ENCODE measurements at regions not wholly inside any gene's neighbourhood (a gene's known extent, or its start where the extent isn't known, plus 50 kb on each side); places are given as distances from the start of the nearest gene placed in this dataset.

DNA sequence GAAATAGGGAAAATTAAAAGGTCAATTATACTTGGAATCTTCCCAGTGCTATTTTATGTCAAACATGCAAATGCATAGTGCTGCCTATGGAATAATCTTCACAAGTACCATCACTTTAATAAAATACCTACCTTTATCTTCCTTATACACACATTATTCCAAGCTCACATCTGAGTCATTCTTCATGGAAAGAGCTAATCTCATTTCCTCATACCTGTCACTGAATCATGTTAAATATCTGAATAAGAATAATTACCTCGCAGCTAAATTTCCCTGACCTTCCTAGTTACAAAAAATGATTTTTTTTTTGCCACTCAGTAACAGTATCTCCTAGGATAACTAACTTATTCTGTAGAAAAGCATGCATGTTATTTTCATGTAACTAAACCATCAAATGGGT is 661.4 kb upstream of the HS3ST5 start:
- no peaks in the 10 kb centered on the region for H3K36me3 Mint-ChIP-seq (ENCODE audit: insufficient read depth, unreplicated experiment)
- ChIA-PET CTCF (no interaction called here), POLR2A (no interaction called here)
- H3K27me3 Mint-ChIP-seq (ENCODE audit: insufficient read depth, unreplicated experiment): no peaks in the 10 kb centered on the region
- H3K9me3 Mint-ChIP-seq (ENCODE audit: unreplicated experiment): no peaks in the 10 kb centered on the region
- no peak overlapping the region for H3K4me3 Mint-ChIP-seq (ENCODE audit: unreplicated experiment)
- no TSS peak for BruUV-seq (replicated peaks)
- TF ChIP-seq, protein P1, sequence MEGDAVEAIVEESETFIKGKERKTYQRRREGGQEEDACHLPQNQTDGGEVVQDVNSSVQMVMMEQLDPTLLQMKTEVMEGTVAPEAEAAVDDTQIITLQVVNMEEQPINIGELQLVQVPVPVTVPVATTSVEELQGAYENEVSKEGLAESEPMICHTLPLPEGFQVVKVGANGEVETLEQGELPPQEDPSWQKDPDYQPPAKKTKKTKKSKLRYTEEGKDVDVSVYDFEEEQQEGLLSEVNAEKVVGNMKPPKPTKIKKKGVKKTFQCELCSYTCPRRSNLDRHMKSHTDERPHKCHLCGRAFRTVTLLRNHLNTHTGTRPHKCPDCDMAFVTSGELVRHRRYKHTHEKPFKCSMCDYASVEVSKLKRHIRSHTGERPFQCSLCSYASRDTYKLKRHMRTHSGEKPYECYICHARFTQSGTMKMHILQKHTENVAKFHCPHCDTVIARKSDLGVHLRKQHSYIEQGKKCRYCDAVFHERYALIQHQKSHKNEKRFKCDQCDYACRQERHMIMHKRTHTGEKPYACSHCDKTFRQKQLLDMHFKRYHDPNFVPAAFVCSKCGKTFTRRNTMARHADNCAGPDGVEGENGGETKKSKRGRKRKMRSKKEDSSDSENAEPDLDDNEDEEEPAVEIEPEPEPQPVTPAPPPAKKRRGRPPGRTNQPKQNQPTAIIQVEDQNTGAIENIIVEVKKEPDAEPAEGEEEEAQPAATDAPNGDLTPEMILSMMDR (IDR thresholded peaks at IDR 0.05; ENCODE audit: unreplicated experiment): no peak
- intact Hi-C loops (cut with micrococcal nuclease): no loop called here
- no peaks in the 10 kb centered on the region for H3K4me1 Mint-ChIP-seq (ENCODE audit: insufficient read depth, unreplicated experiment)
- no peak overlapping the region for H3K27ac Mint-ChIP-seq (ENCODE audit: low read depth, unreplicated experiment)
- DNase-seq (ENCODE audit: unreplicated experiment): no peak

DNA sequence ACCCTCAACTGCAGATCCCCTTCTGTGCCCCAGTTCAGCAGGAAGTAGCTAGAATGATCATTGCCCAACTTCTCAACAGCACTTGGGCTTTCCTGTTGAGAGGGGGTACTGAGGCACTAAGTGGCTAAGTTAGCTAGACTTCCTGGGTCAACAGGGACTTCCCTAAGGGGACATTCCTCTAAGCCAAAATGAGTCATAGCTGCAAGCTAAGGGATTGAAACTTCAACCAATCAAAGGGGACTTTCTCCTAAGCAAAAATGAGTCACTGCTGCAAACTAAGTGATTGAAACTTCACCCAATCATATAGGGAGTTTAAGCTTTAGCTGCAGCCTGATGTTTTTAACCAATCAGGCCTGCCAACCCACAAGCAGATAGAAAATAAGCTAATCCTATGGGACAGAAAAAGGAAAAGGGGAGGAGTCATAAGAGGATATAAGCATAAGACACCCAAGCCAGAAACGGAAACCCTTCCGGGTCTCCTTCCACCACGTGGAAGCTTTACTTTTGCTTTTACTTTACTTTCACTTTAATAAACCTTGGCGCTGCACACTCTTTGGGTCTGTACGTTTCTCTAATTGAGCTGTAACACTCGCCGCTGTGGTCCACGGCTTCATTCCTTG is 659.0 kb upstream of the HS3ST5 start:
- intact Hi-C loops (cut with micrococcal nuclease): no loop called here

DNA sequence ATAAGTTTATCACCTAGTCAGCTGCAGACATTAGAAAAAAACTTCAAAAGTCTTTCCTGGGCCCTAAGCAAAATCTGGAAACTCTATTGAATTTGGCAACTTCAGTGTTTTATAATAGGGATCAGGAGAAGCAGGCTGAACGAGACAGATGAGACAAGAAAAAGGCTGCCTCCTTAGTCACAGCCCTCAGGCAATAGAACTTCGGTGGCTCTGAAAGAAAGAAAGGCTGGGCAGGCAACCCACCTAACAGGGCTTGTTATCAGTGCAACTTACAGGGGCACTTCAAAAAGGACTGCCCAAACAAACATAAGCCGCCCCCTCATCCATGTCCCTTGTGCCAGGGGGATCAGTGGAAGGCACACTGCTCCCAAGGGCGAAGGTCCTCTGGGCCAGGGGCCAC is 657.9 kb upstream of the HS3ST5 start:
- TF ChIP-seq, protein P1 (IDR thresholded peaks at IDR 0.05; ENCODE audit: unreplicated experiment): no peak
- Mint-ChIP-seq H3K4me1 (ENCODE audit: insufficient read depth, unreplicated experiment) (no peaks in the 10 kb centered on the region), H3K4me3 (ENCODE audit: unreplicated experiment) (no peak overlapping the region), H3K9me3 (ENCODE audit: unreplicated experiment) (no peaks in the 10 kb centered on the region), H3K27ac (ENCODE audit: low read depth, unreplicated experiment) (no peak overlapping the region), H3K27me3 (ENCODE audit: insufficient read depth, unreplicated experiment) (no peaks in the 10 kb centered on the region), H3K36me3 (ENCODE audit: insufficient read depth, unreplicated experiment) (no peaks in the 10 kb centered on the region)
- BruUV-seq (replicated peaks): no TSS peak
- ChIA-PET POLR2A (no interaction called here), CTCF (interaction anchor here (0.6 kb wide), 1 partner anchor 188 kb away, joined by 3 read pairs; no protein-coding TSS in a partner anchor)
- DNase-seq (ENCODE audit: unreplicated experiment): no peak
- intact Hi-C loops (cut with micrococcal nuclease): no loop called here

More for the DNA sequence above, 659.0 kb upstream of the HS3ST5 start:
- no peak overlapping the region for H3K27ac Mint-ChIP-seq (ENCODE audit: low read depth, unreplicated experiment)
- BruUV-seq (replicated peaks): no TSS peak
- POLR2A ChIA-PET: no interaction called here
- no peaks in the 10 kb centered on the region for H3K36me3 Mint-ChIP-seq (ENCODE audit: insufficient read depth, unreplicated experiment)
- TF ChIP-seq, protein P1 (IDR thresholded peaks at IDR 0.05; ENCODE audit: unreplicated experiment): no peak
- no peaks in the 10 kb centered on the region for H3K27me3 Mint-ChIP-seq (ENCODE audit: insufficient read depth, unreplicated experiment)
- no peak for DNase-seq (ENCODE audit: unreplicated experiment)
- H3K4me1 Mint-ChIP-seq (ENCODE audit: insufficient read depth, unreplicated experiment): no peaks in the 10 kb centered on the region
- no peaks in the 10 kb centered on the region for H3K9me3 Mint-ChIP-seq (ENCODE audit: unreplicated experiment)
- CTCF ChIA-PET: no interaction called here
- peak overlapping the region; percentile 12 for H3K4me3 Mint-ChIP-seq (ENCODE audit: unreplicated experiment)

DNA sequence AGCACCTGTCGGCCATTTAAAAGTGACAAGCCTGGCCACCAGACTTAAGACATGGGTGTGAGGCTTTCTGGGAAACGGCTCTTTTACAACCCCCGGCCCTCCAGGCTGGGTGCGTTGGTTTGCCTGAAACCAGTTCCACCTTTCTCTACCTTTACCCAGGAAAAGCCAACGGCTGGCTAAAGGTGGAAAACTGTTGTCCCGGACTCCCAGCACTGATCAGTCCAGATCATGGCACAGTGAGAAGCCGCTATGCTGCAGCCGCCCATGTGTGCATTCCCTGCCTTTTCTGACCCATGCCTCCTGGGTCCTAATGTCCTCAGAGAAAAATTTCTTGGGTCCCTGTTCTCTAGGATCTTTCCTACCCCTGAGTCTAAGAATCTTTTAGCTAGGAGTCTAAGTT is 655.7 kb upstream of the HS3ST5 start:
- intact Hi-C loops (cut with micrococcal nuclease): no loop called here
- ChIA-PET POLR2A (no interaction called here), CTCF (no interaction called here)
- TF ChIP-seq, protein P1 (IDR thresholded peaks at IDR 0.05; ENCODE audit: unreplicated experiment): no peak
- Mint-ChIP-seq H3K9me3 (ENCODE audit: unreplicated experiment) (no peaks in the 10 kb centered on the region), H3K27me3 (ENCODE audit: insufficient read depth, unreplicated experiment) (no peaks in the 10 kb centered on the region), H3K27ac (ENCODE audit: low read depth, unreplicated experiment) (no peak overlapping the region), H3K4me3 (ENCODE audit: unreplicated experiment) (no peak overlapping the region), H3K4me1 (ENCODE audit: insufficient read depth, unreplicated experiment) (no peaks in the 10 kb centered on the region), H3K36me3 (ENCODE audit: insufficient read depth, unreplicated experiment) (no peaks in the 10 kb centered on the region)
- no peak for DNase-seq (ENCODE audit: unreplicated experiment)
- no TSS peak for BruUV-seq (replicated peaks)

Data from MCF 10A (cell line).